ENCODE measurements at regions not wholly inside any gene's neighbourhood (a gene's known extent, or its start where the extent isn't known, plus 50 kb on each side); places are given as distances from the start of the nearest gene placed in this dataset.

DNA sequence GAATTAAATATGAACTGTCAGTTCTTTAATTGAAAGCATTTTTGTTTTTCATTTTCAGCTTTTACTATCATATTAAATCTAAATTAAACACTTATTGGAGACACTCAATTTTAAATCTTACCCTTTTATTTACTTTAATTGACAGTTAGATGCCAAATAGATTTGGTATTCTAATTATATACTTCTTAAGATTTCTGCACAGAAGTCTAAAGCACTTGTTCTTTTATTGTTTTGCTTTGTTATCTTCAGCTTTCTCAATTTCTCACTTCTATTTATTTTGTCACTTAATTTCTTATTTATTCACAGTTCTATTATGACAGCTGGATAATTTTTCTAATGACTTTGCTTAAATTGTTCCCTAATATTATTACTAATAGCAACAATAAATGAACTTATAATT lies 1397.3 kb upstream of the MIR17HG start:
- H3K79me2 ChIP-seq (ENCODE audit: insufficient read depth, low read length) = no peaks in the 10 kb centered on the region
- no peaks in the 10 kb centered on the region for H3K27me3 ChIP-seq (ENCODE audit: low read length)
- TF ChIP-seq, protein P1, sequence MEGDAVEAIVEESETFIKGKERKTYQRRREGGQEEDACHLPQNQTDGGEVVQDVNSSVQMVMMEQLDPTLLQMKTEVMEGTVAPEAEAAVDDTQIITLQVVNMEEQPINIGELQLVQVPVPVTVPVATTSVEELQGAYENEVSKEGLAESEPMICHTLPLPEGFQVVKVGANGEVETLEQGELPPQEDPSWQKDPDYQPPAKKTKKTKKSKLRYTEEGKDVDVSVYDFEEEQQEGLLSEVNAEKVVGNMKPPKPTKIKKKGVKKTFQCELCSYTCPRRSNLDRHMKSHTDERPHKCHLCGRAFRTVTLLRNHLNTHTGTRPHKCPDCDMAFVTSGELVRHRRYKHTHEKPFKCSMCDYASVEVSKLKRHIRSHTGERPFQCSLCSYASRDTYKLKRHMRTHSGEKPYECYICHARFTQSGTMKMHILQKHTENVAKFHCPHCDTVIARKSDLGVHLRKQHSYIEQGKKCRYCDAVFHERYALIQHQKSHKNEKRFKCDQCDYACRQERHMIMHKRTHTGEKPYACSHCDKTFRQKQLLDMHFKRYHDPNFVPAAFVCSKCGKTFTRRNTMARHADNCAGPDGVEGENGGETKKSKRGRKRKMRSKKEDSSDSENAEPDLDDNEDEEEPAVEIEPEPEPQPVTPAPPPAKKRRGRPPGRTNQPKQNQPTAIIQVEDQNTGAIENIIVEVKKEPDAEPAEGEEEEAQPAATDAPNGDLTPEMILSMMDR (IDR thresholded peaks at IDR 0.05; ENCODE audit: insufficient read depth, low read length, poor library complexity, severe bottlenecking) = no peak
- TF ChIP-seq EZH2phosphoT487 (conservative IDR thresholded peaks at IDR 0.05; ENCODE audit: low read length) = no peak

DNA sequence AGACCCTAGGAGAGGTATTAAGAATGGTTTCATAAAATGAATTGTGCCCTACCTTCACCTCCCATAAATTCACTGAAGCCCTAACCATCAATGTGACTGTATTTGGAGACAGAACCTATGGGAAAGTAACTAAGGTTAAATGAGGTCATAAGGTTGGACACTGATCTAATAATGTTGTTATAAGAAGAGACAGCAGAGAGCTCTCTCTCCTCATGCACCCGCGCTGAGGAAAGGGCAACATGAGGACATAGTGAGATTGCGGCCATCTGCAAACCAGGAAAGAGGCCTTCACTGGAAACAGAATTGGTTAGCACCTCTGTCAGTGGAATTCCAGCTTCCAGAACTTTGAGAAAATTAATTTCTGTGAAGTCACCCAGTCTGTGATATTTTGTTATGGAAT lies 1396.1 kb upstream of the MIR17HG start:
- H3K4me3 ChIP-seq (ENCODE audit: insufficient read depth, low read length, poor library complexity, severe bottlenecking) = no peak overlapping the region
- H3K4me2 ChIP-seq (ENCODE audit: low read depth, low read length, poor library complexity, severe bottlenecking) = no peak overlapping the region
- no peak overlapping the region for H3K9ac ChIP-seq (ENCODE audit: low read length)
- no peaks in the 10 kb centered on the region for H3K9me2 ChIP-seq (replicated peaks; ENCODE audit: insufficient read depth, low read length)
- H3K36me3 ChIP-seq (ENCODE audit: low read length) = no peaks in the 10 kb centered on the region
- TF ChIP-seq, protein P1 (IDR thresholded peaks at IDR 0.05; ENCODE audit: insufficient read depth, low read length, poor library complexity, severe bottlenecking) = no peak
- TF ChIP-seq EZH2phosphoT487 (conservative IDR thresholded peaks at IDR 0.05; ENCODE audit: low read length) = no peak
- no peak overlapping the region for H3K27ac ChIP-seq (ENCODE audit: low read depth, low read length)
- no peaks in the 10 kb centered on the region for H3K27me3 ChIP-seq (ENCODE audit: low read length)
- H3K9me3 ChIP-seq (ENCODE audit: insufficient read depth, low read length) = no peaks in the 10 kb centered on the region
- H3F3A ChIP-seq (ENCODE audit: insufficient read depth) = no peaks in the 10 kb centered on the region
- no peak overlapping the region for H2AFZ ChIP-seq (ENCODE audit: low read depth, low read length, severe bottlenecking)
- no peaks in the 10 kb centered on the region for H4K20me1 ChIP-seq (ENCODE audit: low read depth, low read length)
- no peaks in the 10 kb centered on the region for H3K79me2 ChIP-seq (ENCODE audit: insufficient read depth, low read length)

More for the DNA sequence above, 1397.3 kb upstream of the MIR17HG start:
- H4K20me1 ChIP-seq (ENCODE audit: low read depth, low read length) = no peaks in the 10 kb centered on the region
- no peaks in the 10 kb centered on the region for H3K9me2 ChIP-seq (replicated peaks; ENCODE audit: insufficient read depth, low read length)
- H3K9me3 ChIP-seq (ENCODE audit: insufficient read depth, low read length) = no peaks in the 10 kb centered on the region
- H3K4me2 ChIP-seq (ENCODE audit: low read depth, low read length, poor library complexity, severe bottlenecking) = no peak overlapping the region
- no peak overlapping the region for H3K9ac ChIP-seq (ENCODE audit: low read length)
- no peaks in the 10 kb centered on the region for H3F3A ChIP-seq (ENCODE audit: insufficient read depth)
- no peak overlapping the region for H2AFZ ChIP-seq (ENCODE audit: low read depth, low read length, severe bottlenecking)
- no peaks in the 10 kb centered on the region for H3K36me3 ChIP-seq (ENCODE audit: low read length)
- no peak overlapping the region for H3K27ac ChIP-seq (ENCODE audit: low read depth, low read length)
- no peak overlapping the region for H3K4me3 ChIP-seq (ENCODE audit: insufficient read depth, low read length, poor library complexity, severe bottlenecking)

DNA sequence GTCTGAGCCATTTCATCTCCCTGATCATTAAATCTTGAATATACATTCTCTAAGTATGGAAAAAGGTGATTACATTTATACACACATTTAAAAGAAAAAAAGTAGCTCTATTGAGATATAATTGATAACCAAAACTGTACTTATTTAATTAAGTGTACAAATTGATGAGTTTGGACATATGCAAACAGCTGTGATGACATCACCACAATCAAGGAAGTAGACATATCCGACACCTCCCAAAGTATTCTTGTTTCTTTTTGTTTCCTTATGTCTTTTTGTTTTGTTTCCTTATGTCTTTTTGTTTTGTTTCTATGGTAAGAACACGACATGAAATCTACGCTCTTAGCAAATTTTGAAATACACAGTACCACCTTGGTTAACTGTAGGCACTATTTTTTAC lies 1393.9 kb upstream of the MIR17HG start:
- Histone ChIP-seq H3K27ac (ENCODE audit: low read depth, low read length) (no peak overlapping the region), H3K79me2 (ENCODE audit: insufficient read depth, low read length) (no peaks in the 10 kb centered on the region), H3K9me2 (replicated peaks; ENCODE audit: insufficient read depth, low read length) (no peaks in the 10 kb centered on the region), H2AFZ (ENCODE audit: low read depth, low read length, severe bottlenecking) (no peak overlapping the region), H4K20me1 (ENCODE audit: low read depth, low read length) (no peaks in the 10 kb centered on the region), H3K4me3 (ENCODE audit: insufficient read depth, low read length, poor library complexity, severe bottlenecking) (no peak overlapping the region), H3K36me3 (ENCODE audit: low read length) (no peaks in the 10 kb centered on the region), H3K27me3 (ENCODE audit: low read length) (no peaks in the 10 kb centered on the region), H3K9me3 (ENCODE audit: insufficient read depth, low read length) (no peaks in the 10 kb centered on the region), H3F3A (ENCODE audit: insufficient read depth) (no peaks in the 10 kb centered on the region), H3K4me2 (ENCODE audit: low read depth, low read length, poor library complexity, severe bottlenecking) (no peak overlapping the region), H3K9ac (ENCODE audit: low read length) (no peak overlapping the region)
- TF ChIP-seq EZH2phosphoT487 (conservative IDR thresholded peaks at IDR 0.05; ENCODE audit: low read length) = no peak
- TF ChIP-seq, protein P1 (IDR thresholded peaks at IDR 0.05; ENCODE audit: insufficient read depth, low read length, poor library complexity, severe bottlenecking) = no peak
